Ovary (tissue), 3 donors: ENCODE measurements at regions not wholly inside any gene's neighbourhood (a gene's known extent, or its start where the extent isn't known, plus 50 kb on each side); places are given as distances from the start of the nearest gene placed in this dataset.

ENCODE experiments used
- CTCF ChIP-seq, 3 donors: fragments of 450-650 bp in 2 of 3; fragments of 200-600 bp in 1 of 3; IDR thresholded peaks; one replicate each; pipeline versions ENCODE4 v1.5.1 to v1.8.0; 2016 to 2022; ENCODE audit warnings: antibody characterized with exemption in 3 of 3, mild to moderate bottlenecking in 1 of 3
- POLR2A ChIP-seq: fragments of 450-650 bp; IDR thresholded peaks from one replicate; pipeline ENCODE4 v1.6.1; 2017; ENCODE audit warnings: antibody characterized with exemption, mild to moderate bottlenecking, moderate library complexity
- donor health status: DM: no; HTN: no; CAD: no.

GRCh38 chr16:73565263-73565662, 517.3 kb upstream of the ZFHX3 start:
- no peak for TF ChIP-seq CTCF (IDR thresholded peaks at IDR 0.05)
- no peak for TF ChIP-seq POLR2A
